GM12878 (cell line): ENCODE measurements at regions not wholly inside any gene's neighbourhood (a gene's known extent, or its start where the extent isn't known, plus 50 kb on each side); places are given as distances from the start of the nearest gene placed in this dataset.

Experiments
- CTCF ChIP-seq, 3 experiments: IDR thresholded peaks in 2 of 3; conservative IDR thresholded peaks in 1 of 3; 2 replicates each; pipeline ENCODE4 v1.5.1; 2011; ENCODE audit warnings: low read depth in 3 of 3, low read length in 3 of 3, mild to moderate bottlenecking in 3 of 3, control low read depth in 2 of 3, moderate library complexity in 2 of 3, inconsistent platforms in 1 of 3, mixed read lengths in 1 of 3; ENCODE audit not compliant: control insufficient read depth in 2 of 3, insufficient read depth in 1 of 3; ENCODE audit errors: extremely low read depth in 1 of 3
- EZH2 ChIP-seq: IDR thresholded peaks from 2 replicates; pipeline ENCODE4 v1.6.1; 2012; ENCODE audit warnings: low read depth, mild to moderate bottlenecking, control low read depth, inconsistent platforms, low read length, borderline replicate concordance; ENCODE audit not compliant: control insufficient read depth
- MEF2A ChIP-seq: IDR thresholded peaks from 2 replicates; pipeline ENCODE4 v1.6.1; 2011; ENCODE audit warnings: low read depth, mild to moderate bottlenecking, low read length, moderate library complexity; ENCODE audit not compliant: insufficient read depth
- POLR2A ChIP-seq: IDR thresholded peaks from 2 replicates; pipeline ENCODE4 v1.6.1; 2011; ENCODE audit warnings: low read depth, mild to moderate bottlenecking, low read length
- RCOR1 ChIP-seq: conservative IDR thresholded peaks from 2 replicates; pipeline ENCODE4 v1.6.1; 2012; ENCODE audit warnings: low read depth, low read length, improper control_type of control experiment
- STAT3 ChIP-seq: IDR thresholded peaks from 2 replicates; pipeline ENCODE4 v1.6.1; 2011; ENCODE audit warnings: low read depth, low read length, improper control_type of control experiment
- ZZZ3 ChIP-seq: IDR thresholded peaks from 2 replicates; pipeline ENCODE4 v1.6.1; 2011; ENCODE audit warnings: low read depth; ENCODE audit not compliant: control insufficient read depth, insufficient read length

GRCh38 chr9:78468974-78469576, 172.2 kb downstream of the PSAT1 start:
- TF ChIP-seq CTCF (IDR thresholded peaks at IDR 0.05 in 2 of 3, conservative IDR thresholded peaks at IDR 0.05 in 1 of 3; ENCODE audit: control insufficient read depth in 2 of 3, extremely low read depth in 1 of 3, insufficient read depth in 1 of 3, low read depth in 3 of 3, low read length in 3 of 3) = no peak
- no peak for TF ChIP-seq ZZZ3
- no peak for TF ChIP-seq STAT3
- TF ChIP-seq POLR2A = no peak
- TF ChIP-seq MEF2A = no peak
- no peak for TF ChIP-seq EZH2
- TF ChIP-seq RCOR1 = no peak
